HepG2 (cell line): ENCODE measurements at regions not wholly inside any gene's neighbourhood (a gene's known extent, or its start where the extent isn't known, plus 50 kb on each side); places are given as distances from the start of the nearest gene placed in this dataset.

ENCODE experiments used
- ATAC-seq: fragments of 200-7000 bp; cut with Tn5 transposase; 3 replicates; pipeline ENCODE4 v1.9.1; 2020; ENCODE audit warnings: mild to moderate bottlenecking, moderate library complexity
- BruUV-seq: library from RNA; stranded (reverse); fragments of 400-500 nt; replicated peaks from 2 replicates; lab custom pipeline; 2021; lab: Mats Ljungman, UMichigan
- CTCF ChIA-PET: fragments of 300-600 bp; formaldehyde crosslinking; extraction: SDS; loops from one replicate; lab custom pipeline; 2021; ENCODE audit warnings: low total read pairs, inconsistent platforms, low intra/inter-chr PET ratio; lab: Yijun Ruan, JAX
- POLR2A ChIA-PET: fragments of 350-600 bp; sonication (Branson Sonifier 250); formaldehyde crosslinking; loops from one replicate; lab custom pipeline; 2020; ENCODE audit warnings: antibody characterized with exemption, inconsistent platforms; lab: Yijun Ruan, JAX
- DNase-seq: peaks from one replicate; pipeline ENCODE4 v3.0.0-alpha.2; 2015; ENCODE audit warnings: low spot score
- FAIRE-seq: peaks from 3 replicates; lab custom pipeline; 2011; peaks lifted over from hg19 to GRCh38; lab: Jason Lieb, UNC
- H2AFZ ChIP-seq: one replicate; pipeline ENCODE4 v1.6.1; 2011; ENCODE audit warnings: low read length, inconsistent platforms
- H3K27ac ChIP-seq: fragments of 300-600 bp; 3 replicates; pipeline ENCODE4 v1.8.0; 2011; ENCODE audit warnings: mixed run types, mild to moderate bottlenecking, mixed read lengths, low read length, inconsistent platforms; ENCODE audit not compliant: insufficient read depth; ENCODE audit errors: extremely low read length
- H3K27me3 ChIP-seq, 2 experiments: fragments of 200-600 bp in 1 of 2; 2 replicates in 1 of 2; 3 replicates in 1 of 2; pipeline versions ENCODE4 v1.6.0 to v1.8.0; 2011; ENCODE audit warnings: low read length in 2 of 2, mild to moderate bottlenecking in 2 of 2, moderate library complexity in 2 of 2, inconsistent platforms in 1 of 2; ENCODE audit not compliant: insufficient read depth in 2 of 2, control insufficient read depth in 1 of 2
- H3K36me3 ChIP-seq, 2 experiments: fragments of 200-600 bp in 1 of 2; replicated peaks in 1 of 2; 2 replicates in 1 of 2; 3 replicates in 1 of 2; pipeline versions ENCODE4 v1.5.1 to v1.8.0; 2011; ENCODE audit warnings: low read length in 2 of 2, inconsistent platforms in 1 of 2; ENCODE audit not compliant: insufficient read depth in 2 of 2, control insufficient read depth in 1 of 2
- H3K4me1 ChIP-seq: 2 replicates; pipeline ENCODE4 v1.5.1; 2012; ENCODE audit warnings: low read length, inconsistent platforms; ENCODE audit not compliant: insufficient read depth
- H3K4me2 ChIP-seq: 2 replicates; pipeline ENCODE4 v1.6.0; 2011; ENCODE audit warnings: low read depth, low read length, inconsistent platforms
- H3K4me3 ChIP-seq, 3 experiments: fragments of 200-600 bp in 1 of 3; sonication (generic), shearing (Covaris generic) in 1 of 3; replicated peaks in 1 of 3; 2 replicates each; pipeline ENCODE4 v1.5.1; 2011 to 2016; ENCODE audit warnings: low read length in 3 of 3, inconsistent platforms in 2 of 3, low read depth in 2 of 3, mild to moderate bottlenecking in 2 of 3, control low read depth in 1 of 3, mixed read lengths in 1 of 3; ENCODE audit not compliant: insufficient read depth in 1 of 3
- H3K79me2 ChIP-seq: one replicate; pipeline ENCODE4 v1.6.1; 2011; ENCODE audit warnings: low read length, inconsistent platforms; ENCODE audit not compliant: insufficient read depth
- H3K9ac ChIP-seq: 2 replicates; pipeline ENCODE4 v1.6.0; 2011; ENCODE audit warnings: mild to moderate bottlenecking, low read depth, low read length, inconsistent platforms; ENCODE audit not compliant: insufficient read depth
- H3K9me3 ChIP-seq: 2 replicates; pipeline ENCODE4 v1.5.1; 2012; ENCODE audit warnings: mild to moderate bottlenecking, low read length
- H4K20me1 ChIP-seq: 2 replicates; pipeline ENCODE4 v1.6.0; 2011; ENCODE audit warnings: inconsistent platforms, mild to moderate bottlenecking, low read length, moderate library complexity; ENCODE audit not compliant: insufficient read depth
- ATF3 ChIP-seq: sonication (generic); formaldehyde crosslinking; IDR thresholded peaks from 2 replicates; pipeline ENCODE4 v1.4.0; 2020; ENCODE audit warnings: missing genetic modification reagents
- ATRX ChIP-seq: sonication (generic); formaldehyde crosslinking; IDR thresholded peaks from 2 replicates; pipeline ENCODE4 v1.4.0; 2020; ENCODE audit warnings: missing genetic modification reagents, borderline replicate concordance
- HOXA5 ChIP-seq: sonication (generic); formaldehyde crosslinking; IDR thresholded peaks from 2 replicates; pipeline ENCODE4 v1.4.0; 2020; ENCODE audit warnings: missing genetic modification reagents
- MIER2 ChIP-seq: IDR thresholded peaks from 2 replicates; pipeline ENCODE4 v1.6.1; 2016; ENCODE audit warnings: missing biosample characterization, missing genetic modification reagents
- PAF1 ChIP-seq: IDR thresholded peaks from 2 replicates; pipeline ENCODE4 v1.6.1; 2016; ENCODE audit warnings: missing genetic modification reagents, missing compliant biosample characterization
- RBFOX2 ChIP-seq: fragments of 200-400 bp; formaldehyde crosslinking; IDR thresholded peaks from 2 replicates; pipeline ENCODE4 v1.6.1; 2017; ENCODE audit warnings: low read depth, mild to moderate bottlenecking, low read length
- RXRB ChIP-seq: IDR thresholded peaks from 2 replicates; pipeline ENCODE4 v1.6.1; 2016; ENCODE audit warnings: borderline replicate concordance, missing genetic modification reagents, missing compliant biosample characterization
- TBP ChIP-seq: sonication (generic); formaldehyde crosslinking; IDR thresholded peaks from 2 replicates; pipeline ENCODE4 v1.5.0; 2020; ENCODE audit warnings: missing genetic modification reagents
- TCF12 ChIP-seq, 2 experiments: fragments of 450-650 bp in 1 of 2; sonication (generic) in 1 of 2; formaldehyde crosslinking in 1 of 2; IDR thresholded peaks; 2 replicates each; pipeline versions ENCODE4 v1.6.1 to v1.8.0; 2017 to 2022; ENCODE audit warnings: antibody characterized with exemption in 1 of 2, mild to moderate bottlenecking in 1 of 2, missing genetic modification reagents in 1 of 2, moderate library complexity in 1 of 2
- TMF1 ChIP-seq: sonication (generic); formaldehyde crosslinking; IDR thresholded peaks from 2 replicates; pipeline ENCODE4 v1.8.1; 2022; ENCODE audit warnings: low read depth, missing genetic modification reagents
- ZC3H4 ChIP-seq: sonication (generic); formaldehyde crosslinking; IDR thresholded peaks from 2 replicates; pipeline ENCODE4 v1.4.0; 2020; ENCODE audit warnings: missing genetic modification reagents, borderline replicate concordance
- ZNF235 ChIP-seq: sonication (generic); formaldehyde crosslinking; IDR thresholded peaks from 2 replicates; pipeline ENCODE4 v1.8.1; 2023; ENCODE audit warnings: mild to moderate bottlenecking, missing genetic modification reagents, borderline replicate concordance
- ZNF766 ChIP-seq: sonication (generic); formaldehyde crosslinking; IDR thresholded peaks from 2 replicates; pipeline ENCODE4 v1.5.0; 2020; ENCODE audit warnings: missing genetic modification reagents, borderline replicate concordance
- ZUFSP ChIP-seq: sonication (generic); formaldehyde crosslinking; IDR thresholded peaks from 2 replicates; pipeline ENCODE4 v1.9.0; 2021; ENCODE audit warnings: missing genetic modification reagents, mild to moderate bottlenecking, borderline replicate concordance
- WGBS: methylation state at CpG from one replicate; pipeline ENCODE4 v1.1.6; 2017; ENCODE audit warnings: low lambda C conversion rate; 5-methylcytosine and 5-hydroxymethylcytosine counted together
- in situ Hi-C: cut with HindIII; loops from 2 replicates; pipeline ENCODE4 v1.10.0; 2017; ENCODE audit warnings: low pct_unique_long_range_greater_than_20kb; ENCODE audit not compliant: extremely low pct_ligation_motif_present
- intact Hi-C: fragments of 100-400 bp; cut with micrococcal nuclease; formaldehyde crosslinking; loops from one replicate; pipeline ENCODE4 v1.10.0; 2022; ENCODE audit not compliant: unreplicated experiment

GRCh38 chr18:56224669-56225561, 413.5 kb downstream of the TXNL1 start:
- TF ChIP-seq ZC3H4 (CRISPR knock-in tag) (no peak), RBFOX2 (no peak), ZNF766 (CRISPR knock-in tag) (no peak), HOXA5 (CRISPR knock-in tag) (no peak), ZUFSP (no peak), PAF1 (no peak), ATF3 (CRISPR knock-in tag) (no peak), ZNF235 (CRISPR knock-in tag) (no peak), TBP (CRISPR knock-in tag) (no peak), TCF12 (IDR thresholded peaks at IDR 0.05) (no peak), TCF12 (CRISPR knock-in tag; IDR thresholded peaks at IDR 0.05) (no peak), TMF1 (no peak), MIER2 (CRISPR knock-in tag) (no peak), RXRB (CRISPR knock-in tag) (no peak), ATRX (CRISPR knock-in tag) (no peak)
- BruUV-seq, result no TSS peak
- ChIA-PET CTCF (no interaction called here), POLR2A (no interaction called here)
- H3K9ac ChIP-seq, result no peak overlapping the region
- WGBS, result 4% methylated on average over 8 of the region's 8 CpGs
- H3K4me1 ChIP-seq, result no peaks in the 10 kb centered on the region
- peaks cover 63% of the 10 kb centered on the region for H3K9me3 ChIP-seq
- no peaks in the 10 kb centered on the region for H3K27me3 ChIP-seq
- DNase-seq (no peak), FAIRE-seq (no peak), ATAC-seq (no peak)
- H3K27ac ChIP-seq, result no peak overlapping the region
- in situ Hi-C loops (no loop called here), intact Hi-C loops (no loop called here)
- no peaks in the 10 kb centered on the region for H3K79me2 ChIP-seq
- H2AFZ ChIP-seq, result no peak overlapping the region
- no peak overlapping the region for H3K4me2 ChIP-seq
- no peaks in the 10 kb centered on the region for H3K36me3 ChIP-seq
- no peaks in the 10 kb centered on the region for H4K20me1 ChIP-seq
- no peak overlapping the region for H3K4me3 ChIP-seq
